ENCODE measurements at regions not wholly inside any gene's neighbourhood (a gene's known extent, or its start where the extent isn't known, plus 50 kb on each side); places are given as distances from the start of the nearest gene placed in this dataset.

GRCh38 chr6:125498606-125499005 is 196.8 kb upstream of the HDDC2 start:
- Mint-ChIP-seq H3K4me1 (no peaks in the 10 kb centered on the region), H3K27me3 (peaks cover 6% of the 10 kb centered on the region), H3K27ac (no peak overlapping the region), H3K4me3 (no peak overlapping the region), H3K36me3 (no peaks in the 10 kb centered on the region), H3K9me3 (no peaks in the 10 kb centered on the region)
- no peak for DNase-seq

DNA sequence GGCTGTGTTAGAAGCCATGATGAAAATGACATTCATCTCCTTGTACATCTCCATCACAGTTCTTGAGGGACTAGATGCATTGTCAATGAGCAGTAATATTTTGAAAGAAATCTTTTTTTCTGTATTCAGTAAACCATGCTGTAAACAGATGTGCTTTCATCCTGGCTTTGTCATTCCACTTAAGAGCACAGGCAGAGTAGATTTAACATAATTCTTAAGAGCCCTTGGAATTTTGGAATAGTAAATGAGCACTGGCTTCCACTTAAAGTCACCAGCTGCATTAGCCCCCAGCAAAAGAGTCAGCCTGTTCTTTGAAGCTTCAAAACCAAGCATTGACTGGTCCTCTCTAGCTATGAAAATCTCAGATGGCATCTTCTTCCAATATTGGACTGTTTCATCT is 197.8 kb upstream of the HDDC2 start:
- H3K4me1 Mint-ChIP-seq, result no peaks in the 10 kb centered on the region
- peaks cover 10% of the 10 kb centered on the region for H3K27me3 Mint-ChIP-seq
- no peaks in the 10 kb centered on the region for H3K36me3 Mint-ChIP-seq
- H3K9me3 Mint-ChIP-seq, result no peaks in the 10 kb centered on the region
- no peak overlapping the region for H3K27ac Mint-ChIP-seq
- H3K4me3 Mint-ChIP-seq, result no peak overlapping the region
- DNase-seq, result no peak

GRCh38 chr6:125503181-125503580 is 201.4 kb upstream of the HDDC2 start:
- Mint-ChIP-seq H3K4me1 (no peaks in the 10 kb centered on the region), H3K4me3 (no peak overlapping the region), H3K27ac (no peak overlapping the region), H3K27me3 (peaks cover 7% of the 10 kb centered on the region), H3K9me3 (no peaks in the 10 kb centered on the region), H3K36me3 (no peaks in the 10 kb centered on the region)
- no peak for DNase-seq

DNA sequence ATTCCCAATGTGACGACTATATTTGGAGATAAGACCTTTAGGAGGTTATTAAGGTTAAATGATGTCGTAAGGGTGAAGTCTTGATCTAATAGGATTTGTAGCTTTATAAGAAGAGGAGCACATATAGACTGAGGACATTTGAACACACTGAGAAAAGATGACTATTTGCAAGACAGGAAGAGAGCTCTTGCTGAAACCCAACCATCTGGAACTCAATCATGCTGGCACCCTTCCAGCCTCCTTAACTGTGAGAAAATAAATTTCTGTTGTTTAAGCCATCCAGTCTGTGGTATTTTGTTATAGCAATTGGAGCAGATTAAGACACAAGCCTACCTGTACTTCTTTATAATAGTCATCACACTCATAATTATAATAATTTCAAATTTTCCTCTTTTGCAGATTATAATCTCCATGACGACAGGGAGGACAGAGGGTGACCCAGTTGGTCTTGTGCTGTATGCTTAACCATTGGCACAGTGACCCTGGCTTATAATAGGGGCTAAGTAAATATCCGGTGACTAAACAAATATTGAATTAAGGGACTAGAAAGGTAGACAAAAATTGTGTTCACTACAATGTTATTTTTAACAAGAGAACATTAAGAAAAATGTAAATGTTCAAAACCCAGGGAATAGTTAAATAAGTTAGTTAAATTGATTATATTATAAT is 206.4 kb upstream of the HDDC2 start:
- H3K27ac Mint-ChIP-seq, result no peak overlapping the region
- no peak for DNase-seq
- no peaks in the 10 kb centered on the region for H3K9me3 Mint-ChIP-seq
- no peak overlapping the region for H3K4me3 Mint-ChIP-seq
- peaks cover 10% of the 10 kb centered on the region for H3K27me3 Mint-ChIP-seq
- no peaks in the 10 kb centered on the region for H3K4me1 Mint-ChIP-seq
- H3K36me3 Mint-ChIP-seq, result no peaks in the 10 kb centered on the region

GRCh38 chr6:125508793-125509192 is 207.0 kb upstream of the HDDC2 start:
- Mint-ChIP-seq H3K36me3 (no peaks in the 10 kb centered on the region), H3K4me3 (no peak overlapping the region), H3K4me1 (no peaks in the 10 kb centered on the region), H3K9me3 (no peaks in the 10 kb centered on the region), H3K27me3 (peaks cover 10% of the 10 kb centered on the region), H3K27ac (no peak overlapping the region)
- DNase-seq, result no peak

DNA sequence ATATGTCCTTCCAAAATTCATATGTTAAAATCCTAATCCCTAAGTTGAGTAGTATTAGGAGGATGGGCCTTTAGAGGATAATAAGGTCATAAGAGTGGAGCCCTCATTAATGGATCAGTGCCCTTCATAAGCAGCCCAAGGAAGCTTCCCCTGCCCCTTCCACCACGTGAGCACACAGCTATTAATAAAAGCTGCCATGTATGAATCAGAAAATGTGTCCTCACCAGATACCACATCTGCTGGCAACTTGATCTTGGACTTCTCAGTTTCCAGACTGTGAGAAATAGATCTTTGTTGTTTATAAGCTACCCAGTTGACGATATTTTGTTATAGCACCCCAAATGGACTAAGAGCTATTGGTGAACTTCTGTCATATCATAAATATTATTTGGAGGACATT is 207.7 kb upstream of the HDDC2 start:
- H3K4me1 Mint-ChIP-seq, result no peaks in the 10 kb centered on the region
- no peaks in the 10 kb centered on the region for H3K36me3 Mint-ChIP-seq
- peaks cover 6% of the 10 kb centered on the region for H3K27me3 Mint-ChIP-seq
- H3K27ac Mint-ChIP-seq, result no peak overlapping the region
- H3K4me3 Mint-ChIP-seq, result no peak overlapping the region
- no peak for DNase-seq
- H3K9me3 Mint-ChIP-seq, result no peaks in the 10 kb centered on the region

GRCh38 chr6:125510405-125510804 is 208.6 kb upstream of the HDDC2 start:
- no peak for DNase-seq
- H3K4me1 Mint-ChIP-seq, result no peaks in the 10 kb centered on the region
- no peak overlapping the region for H3K4me3 Mint-ChIP-seq
- peaks cover 9% of the 10 kb centered on the region for H3K27me3 Mint-ChIP-seq
- H3K27ac Mint-ChIP-seq, result no peak overlapping the region
- H3K36me3 Mint-ChIP-seq, result no peaks in the 10 kb centered on the region
- H3K9me3 Mint-ChIP-seq, result peaks cover 3% of the 10 kb centered on the region

DNA sequence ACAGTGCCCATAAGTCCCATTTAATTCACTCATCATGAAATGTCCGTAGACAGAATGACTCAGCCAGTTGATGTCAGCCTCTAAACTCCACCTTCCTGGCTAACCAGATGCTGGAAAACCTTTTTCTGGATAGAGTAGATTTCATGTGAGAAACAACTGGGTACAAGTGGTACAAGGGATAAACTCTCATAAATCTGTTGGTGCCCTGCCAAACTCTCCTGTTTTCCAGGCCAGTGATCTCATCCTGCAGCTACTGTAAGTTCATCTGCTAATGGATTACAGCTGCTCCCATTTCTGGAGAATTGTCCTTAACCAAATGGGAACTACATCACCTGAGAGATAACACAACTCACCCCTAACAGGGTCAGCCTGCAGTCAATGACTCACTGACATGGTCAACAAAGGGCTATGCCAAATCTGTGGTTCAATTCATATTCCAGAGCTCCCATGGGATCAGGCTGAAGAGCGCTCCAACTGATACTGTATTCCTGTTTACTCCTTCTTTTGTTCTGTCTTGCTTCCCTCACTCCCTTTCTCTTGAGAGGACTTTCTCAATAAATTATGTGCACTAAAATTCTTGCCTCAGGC is 210.1 kb upstream of the HDDC2 start:
- Mint-ChIP-seq H3K9me3 (peaks cover 8% of the 10 kb centered on the region), H3K27me3 (peaks cover 12% of the 10 kb centered on the region), H3K36me3 (no peaks in the 10 kb centered on the region), H3K27ac (no peak overlapping the region), H3K4me3 (no peak overlapping the region), H3K4me1 (no peaks in the 10 kb centered on the region)
- no peak for DNase-seq

- Mint-ChIP-seq H3K4me3 (no peak overlapping the region), H3K27ac (no peak overlapping the region), H3K36me3 (no peaks in the 10 kb centered on the region), H3K27me3 (peaks cover 12% of the 10 kb centered on the region), H3K4me1 (no peaks in the 10 kb centered on the region), H3K9me3 (peaks cover 9% of the 10 kb centered on the region)
- no peak for DNase-seq
Observed at GRCh38 chr6:125512621-125513020, 210.9 kb upstream of the HDDC2 start.

DNA sequence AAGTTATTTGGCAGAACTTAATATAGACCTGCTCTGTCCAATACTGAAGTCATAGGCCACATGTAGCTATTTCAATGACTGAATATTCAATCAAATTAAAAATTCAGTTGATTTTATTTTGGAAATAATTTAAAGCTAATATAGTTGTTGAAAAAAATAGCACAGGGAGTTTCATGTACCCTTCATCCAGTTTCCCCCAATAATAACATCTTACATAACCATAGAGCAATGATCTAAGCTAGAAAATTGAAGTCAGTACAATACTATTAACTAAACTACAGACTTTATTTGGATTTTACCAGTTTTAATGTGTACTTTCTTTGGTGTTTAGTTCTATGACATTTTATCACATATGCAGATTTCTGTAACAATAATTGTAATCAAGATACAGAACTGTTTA is 212.2 kb upstream of the HDDC2 start:
- DNase-seq, result no peak
- H3K36me3 Mint-ChIP-seq, result no peaks in the 10 kb centered on the region
- H3K9me3 Mint-ChIP-seq, result peaks cover 9% of the 10 kb centered on the region
- H3K4me3 Mint-ChIP-seq, result no peak overlapping the region
- no peak overlapping the region for H3K27ac Mint-ChIP-seq
- no peaks in the 10 kb centered on the region for H3K4me1 Mint-ChIP-seq
- peaks cover 16% of the 10 kb centered on the region for H3K27me3 Mint-ChIP-seq

DNA sequence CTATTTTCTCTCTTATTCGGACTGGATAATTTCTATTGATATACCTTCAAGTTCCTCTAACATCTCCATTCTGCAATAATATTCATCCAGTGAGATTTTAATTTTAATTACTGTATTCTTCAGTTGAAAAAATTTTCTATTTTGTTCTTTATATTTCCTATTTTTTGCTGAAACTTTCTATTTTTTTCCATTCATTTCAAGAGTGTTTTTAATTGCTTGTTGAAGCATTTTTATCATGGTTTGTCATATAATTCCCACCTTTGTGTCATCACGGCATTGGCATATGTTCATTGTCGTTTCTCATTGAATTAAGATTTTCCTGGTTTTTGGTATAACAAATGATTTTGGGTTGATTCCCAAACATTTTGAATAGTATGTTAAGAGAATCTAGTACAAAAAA is 214.9 kb upstream of the HDDC2 start:
- Mint-ChIP-seq H3K27me3 (peaks cover 16% of the 10 kb centered on the region), H3K27ac (no peak overlapping the region), H3K36me3 (no peaks in the 10 kb centered on the region), H3K4me1 (no peaks in the 10 kb centered on the region), H3K4me3 (no peak overlapping the region), H3K9me3 (peaks cover 9% of the 10 kb centered on the region)
- no peak for DNase-seq

DNA sequence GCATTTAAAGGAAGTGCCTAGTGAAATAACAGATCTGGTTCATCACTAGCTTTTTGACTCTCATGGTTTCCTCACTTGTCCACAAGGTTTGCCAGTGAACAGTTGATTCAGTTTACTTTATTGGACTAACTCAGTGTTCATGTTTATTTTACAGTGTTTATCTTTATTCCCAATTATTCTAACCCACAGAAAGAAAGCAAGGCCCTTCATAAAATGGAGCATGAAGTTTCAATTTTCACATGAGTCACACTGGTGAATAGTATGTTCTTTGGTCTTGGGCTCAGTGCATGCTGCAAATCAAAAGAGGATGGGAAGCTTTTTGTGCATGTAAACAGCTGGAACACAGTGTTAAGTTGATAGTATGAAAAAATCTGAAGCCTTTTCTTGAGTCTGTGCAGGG is 217.6 kb upstream of the HDDC2 start:
- Mint-ChIP-seq H3K27ac (no peak overlapping the region), H3K4me3 (no peak overlapping the region), H3K36me3 (no peaks in the 10 kb centered on the region), H3K9me3 (peaks cover 9% of the 10 kb centered on the region), H3K4me1 (no peaks in the 10 kb centered on the region), H3K27me3 (peaks cover 11% of the 10 kb centered on the region)
- DNase-seq, result no peak

DNA sequence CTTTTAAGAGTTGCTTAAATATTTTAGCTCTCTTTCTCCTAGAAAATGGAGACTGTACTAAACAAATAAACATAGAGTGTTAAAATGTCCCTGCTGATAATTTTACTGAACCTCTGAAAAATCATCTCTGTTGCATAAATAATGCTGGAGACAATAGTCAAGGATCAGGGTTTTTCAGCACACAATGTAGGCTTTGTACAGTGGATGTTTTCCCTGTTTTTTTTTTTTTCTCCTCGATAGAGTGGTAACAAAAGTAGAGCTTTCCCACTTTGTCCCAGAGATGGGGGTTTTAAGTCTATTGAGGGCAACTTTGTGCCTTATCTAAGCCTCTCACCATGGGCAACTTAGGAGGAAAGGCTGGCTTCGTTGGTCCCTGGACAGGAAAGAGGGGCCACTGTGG is 222.6 kb upstream of the HDDC2 start:
- DNase-seq, result no peak
- Mint-ChIP-seq H3K27ac (no peak overlapping the region), H3K9me3 (no peaks in the 10 kb centered on the region), H3K4me3 (no peak overlapping the region), H3K36me3 (no peaks in the 10 kb centered on the region), H3K27me3 (peaks cover 35% of the 10 kb centered on the region), H3K4me1 (no peaks in the 10 kb centered on the region)

DNA sequence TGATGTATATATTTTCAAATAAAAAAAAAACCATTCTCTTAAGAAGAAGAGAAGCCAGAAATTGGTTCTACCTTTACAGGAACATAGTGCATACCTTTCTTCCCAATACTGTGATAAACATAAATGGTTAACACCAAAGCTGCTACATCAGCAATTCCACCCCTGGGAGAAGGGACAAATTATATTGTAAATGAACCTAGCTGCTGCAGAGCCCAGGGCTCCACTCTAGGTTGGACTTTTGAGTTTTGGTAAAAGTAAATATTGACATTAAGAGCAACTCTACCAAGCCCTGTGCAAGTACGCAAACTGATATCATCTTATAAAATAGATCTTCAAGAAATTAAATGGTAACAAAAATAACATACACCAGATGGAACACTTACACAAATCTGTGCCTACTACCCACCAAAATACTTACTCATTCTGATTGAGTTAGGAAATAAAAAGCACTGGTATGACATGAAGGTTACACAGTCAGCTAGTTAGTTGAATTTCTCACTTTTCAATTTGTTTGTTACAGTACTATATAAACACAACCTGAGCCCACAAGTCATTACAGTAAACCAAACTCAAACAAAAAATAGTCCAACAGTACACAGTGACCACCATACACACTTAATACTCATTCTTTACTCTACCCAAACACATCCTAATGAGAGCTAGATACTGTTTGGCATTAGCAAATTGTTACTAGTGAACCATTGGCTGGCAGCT is 223.3 kb upstream of the HEY2 start:
- H3K27ac Mint-ChIP-seq, result no peak overlapping the region
- no peaks in the 10 kb centered on the region for H3K9me3 Mint-ChIP-seq
- DNase-seq, result no peak
- no peaks in the 10 kb centered on the region for H3K4me1 Mint-ChIP-seq
- no peak overlapping the region for H3K4me3 Mint-ChIP-seq
- H3K27me3 Mint-ChIP-seq, result peaks cover 48% of the 10 kb centered on the region
- H3K36me3 Mint-ChIP-seq, result no peaks in the 10 kb centered on the region

DNA sequence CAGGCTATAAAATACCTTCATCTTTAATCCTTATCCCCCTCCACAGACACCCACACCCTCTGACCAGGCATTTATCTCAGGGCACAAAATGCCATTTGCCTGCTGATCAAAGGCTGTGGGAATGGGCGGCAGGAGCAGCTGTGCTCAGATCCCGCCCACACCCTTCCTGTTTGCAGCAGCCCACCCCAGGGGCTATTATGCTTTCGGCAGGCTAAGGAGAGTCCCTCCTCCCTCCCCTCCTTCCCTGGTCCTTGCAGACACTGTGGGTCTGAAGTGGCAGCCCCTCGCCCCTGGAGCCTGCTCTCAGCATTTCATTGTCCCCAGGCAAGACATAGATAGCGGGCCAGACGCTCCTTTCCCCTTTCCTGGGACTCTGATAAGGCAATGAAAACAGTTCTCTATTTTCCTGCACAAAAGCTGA is 220.8 kb upstream of the HEY2 start:
- Mint-ChIP-seq H3K36me3 (no peaks in the 10 kb centered on the region), H3K27me3 (peaks cover 64% of the 10 kb centered on the region), H3K4me1 (peaks cover 6% of the 10 kb centered on the region), H3K4me3 (no peak overlapping the region), H3K9me3 (no peaks in the 10 kb centered on the region), H3K27ac (no peak overlapping the region)
- DNase-seq, result no peak

- Mint-ChIP-seq H3K27me3 (peaks cover 68% of the 10 kb centered on the region), H3K4me1 (peaks cover 6% of the 10 kb centered on the region), H3K9me3 (no peaks in the 10 kb centered on the region), H3K4me3 (no peak overlapping the region), H3K36me3 (no peaks in the 10 kb centered on the region), H3K27ac (no peak overlapping the region)
- DNase-seq, result no peak
Observed at GRCh38 chr6:125529061-125529460, 220.4 kb upstream of the HEY2 start.

Data from activated naive CD8-positive, alpha-beta T cell treated with anti-CD3 and anti-CD28 coated beads for 36 hours (primary cell).